NCI-H460 (cell line): ENCODE measurements at regions not wholly inside any gene's neighbourhood (a gene's known extent, or its start where the extent isn't known, plus 50 kb on each side); places are given as distances from the start of the nearest gene placed in this dataset.
"Not testable (repeated sequence)": the region's sequence is repeated elsewhere in the genome, so short reads cannot be mapped to it uniquely, and the experiment has no call there.

ENCODE experiments used
- DNase-seq: peaks from one replicate; pipeline ENCODE4 v3.0.0-alpha.2; 2016; ENCODE audit warnings: low read depth; ENCODE audit errors: extremely low read depth

DNA sequence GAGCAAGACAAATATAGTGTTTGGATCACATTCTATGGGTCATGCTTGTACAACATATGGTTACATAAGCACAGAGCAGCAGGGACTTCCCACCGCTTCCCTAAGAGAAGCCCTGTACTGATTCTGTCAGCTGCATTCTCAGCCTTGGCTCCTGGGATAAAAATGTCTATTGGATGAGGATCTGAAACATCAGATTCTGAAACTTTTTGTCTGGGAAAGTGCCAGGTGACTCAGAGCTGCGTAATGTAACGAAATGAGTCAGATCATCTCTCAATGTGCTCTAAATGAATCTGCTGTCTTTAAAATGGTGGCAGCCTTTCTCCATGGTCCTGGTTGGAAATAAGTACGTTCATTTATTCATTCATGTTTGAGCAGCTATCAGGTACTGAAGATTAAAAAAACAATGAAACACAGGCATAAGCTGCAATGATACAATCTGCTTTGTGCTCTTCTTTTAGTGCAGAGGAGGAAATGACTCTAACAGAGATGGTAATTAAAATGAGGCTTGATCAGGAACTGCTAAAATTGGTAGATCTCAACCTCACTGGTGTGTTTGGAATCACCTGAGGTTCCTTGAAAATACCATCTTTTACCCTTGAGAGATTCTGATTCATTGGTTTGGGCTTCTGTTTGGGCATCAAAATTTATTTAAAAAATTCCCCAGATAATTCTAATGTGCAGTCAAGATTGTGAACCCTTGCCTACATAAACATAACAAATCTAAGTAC lies 99.1 kb upstream of the NAP1L1 start:
- peak; percentile 73 for DNase-seq

DNA sequence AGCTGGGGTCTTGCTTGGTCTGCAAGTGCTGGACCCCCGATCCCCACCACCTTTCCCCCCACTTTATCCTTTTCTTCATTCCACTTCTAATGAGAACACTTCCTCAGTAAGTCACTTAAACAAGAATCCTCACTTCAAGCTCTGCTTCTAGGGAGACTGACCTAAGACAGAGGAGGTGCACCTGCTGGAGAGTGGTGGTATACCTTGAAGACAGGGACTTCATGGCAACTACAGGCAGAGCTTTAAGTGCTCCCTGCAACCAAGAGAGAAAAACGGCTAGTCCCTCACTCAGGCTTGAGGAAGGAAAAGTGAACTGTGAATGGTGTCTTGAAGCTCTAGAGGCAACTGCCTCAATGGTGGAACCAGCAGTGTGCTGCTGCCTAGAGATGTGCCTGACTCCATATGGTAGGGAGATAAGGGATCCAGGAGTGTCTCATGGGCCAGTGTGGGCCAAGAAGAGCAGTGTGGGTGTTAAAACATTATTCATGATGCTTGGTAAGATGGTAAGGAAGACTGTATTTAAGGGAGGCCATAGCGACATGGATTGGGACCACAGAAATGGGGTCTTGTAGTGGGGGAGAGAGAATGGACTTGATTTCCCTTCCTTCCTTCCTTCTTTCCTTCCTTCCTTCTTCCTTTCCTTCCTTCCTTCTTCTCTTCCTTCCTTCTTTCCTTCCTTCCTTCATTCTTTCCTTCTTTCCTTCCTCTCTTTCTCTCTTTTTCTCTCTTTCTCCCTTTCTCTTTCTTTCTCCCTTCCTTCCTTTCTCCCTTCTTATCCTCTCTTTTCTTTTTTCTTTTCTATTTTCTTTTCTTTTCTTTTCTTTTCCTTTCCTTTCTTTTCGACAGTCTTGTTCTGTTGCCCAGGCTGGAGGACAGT lies 96.2 kb upstream of the NAP1L1 start:
- DNase-seq = no peak

DNA sequence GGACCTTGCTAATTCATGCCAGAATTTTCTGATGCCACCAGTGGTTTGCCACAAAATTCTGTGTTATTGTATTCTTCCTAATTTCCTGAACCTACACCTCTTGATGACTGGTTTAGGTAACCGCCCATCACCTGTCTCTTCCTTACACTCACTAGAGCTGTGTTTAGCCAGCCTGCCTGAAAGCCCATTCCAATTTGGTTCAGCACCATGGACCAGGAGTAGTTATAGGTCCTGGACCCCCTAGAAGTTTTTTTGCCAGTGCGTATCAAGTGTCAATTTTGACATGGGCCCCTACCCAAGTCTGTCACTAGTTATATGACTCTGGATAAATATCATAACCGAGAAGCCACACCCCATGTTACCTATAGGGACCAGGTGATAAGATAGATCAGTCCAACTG lies 94.0 kb upstream of the NAP1L1 start:
- no peak for DNase-seq

DNA sequence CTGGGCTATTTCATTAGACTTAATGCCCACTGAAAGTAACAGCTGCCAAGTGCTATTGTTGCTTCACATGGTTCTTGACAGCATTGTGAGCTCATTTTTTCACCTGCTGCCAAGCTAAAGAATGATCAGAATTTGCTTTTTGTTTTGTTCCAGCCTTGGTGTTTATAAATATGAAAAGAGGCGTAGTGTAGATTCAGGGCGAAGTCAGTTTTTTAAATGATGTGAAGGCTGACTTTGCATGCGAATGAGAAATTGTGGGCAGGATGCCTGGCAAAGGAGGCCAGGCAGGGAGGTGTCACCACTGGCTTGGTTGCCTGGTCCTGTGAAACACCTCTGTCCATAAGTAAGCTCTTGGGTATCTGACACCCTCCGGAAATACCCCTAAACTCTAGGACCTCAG lies 93.3 kb upstream of the NAP1L1 start:
- DNase-seq = no peak

DNA sequence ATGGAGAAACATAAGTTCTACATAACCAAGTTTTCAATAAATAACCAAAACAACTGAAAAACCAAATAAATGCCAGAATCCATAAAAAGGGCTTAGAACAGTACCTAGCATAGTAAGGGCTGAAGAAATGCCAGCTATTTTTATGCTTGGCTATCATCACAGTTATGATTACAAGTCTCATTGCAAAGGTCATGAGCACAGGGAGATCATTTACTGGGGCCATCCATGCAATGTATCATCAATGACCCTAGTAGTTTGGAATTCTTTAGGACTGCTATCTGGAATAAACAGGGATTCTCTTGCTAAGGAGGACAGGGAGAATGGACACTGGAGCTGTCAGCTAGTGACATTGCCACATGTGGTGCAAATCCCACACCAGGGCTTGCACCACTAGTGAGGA lies 92.5 kb upstream of the NAP1L1 start:
- no peak for DNase-seq

DNA sequence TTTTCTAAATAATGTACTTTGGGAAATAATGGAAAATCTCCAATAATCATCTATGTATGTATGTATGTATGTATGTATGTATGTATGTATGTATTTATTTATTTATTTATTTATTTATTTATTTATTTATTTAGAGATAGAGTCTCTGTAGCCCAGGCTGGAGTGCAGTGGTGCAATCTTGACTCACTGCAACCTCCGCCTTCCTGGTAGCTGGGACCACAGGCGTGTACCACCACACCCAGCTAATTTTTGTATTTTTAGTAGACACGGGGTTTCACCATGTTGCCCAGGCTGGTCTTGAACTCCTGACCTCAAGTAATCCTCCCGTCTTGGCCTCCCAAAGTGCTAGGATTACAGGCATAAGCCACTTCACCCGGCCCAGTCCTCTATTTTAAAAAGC lies 91.5 kb upstream of the NAP1L1 start:
- not testable (repeated sequence) for DNase-seq

DNA sequence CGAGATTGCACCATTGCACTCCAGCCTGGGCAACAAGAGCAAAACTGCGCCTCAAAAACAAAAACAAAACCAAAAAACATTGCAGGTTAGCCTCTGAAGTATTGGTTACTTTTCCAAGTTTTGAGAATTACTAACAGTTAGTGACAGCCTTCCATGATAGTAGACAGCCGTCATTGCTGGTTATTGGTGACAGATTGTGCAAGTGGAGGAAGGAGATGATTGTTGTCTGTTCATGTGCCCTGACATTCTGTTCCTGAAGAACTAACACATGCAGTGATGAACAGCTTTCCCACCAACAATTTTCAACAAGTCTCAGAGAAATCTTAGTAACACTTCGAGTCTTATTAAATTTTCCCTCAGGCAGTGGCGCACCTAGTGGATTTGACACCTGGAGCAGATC lies 89.3 kb upstream of the NAP1L1 start:
- no peak for DNase-seq

DNA sequence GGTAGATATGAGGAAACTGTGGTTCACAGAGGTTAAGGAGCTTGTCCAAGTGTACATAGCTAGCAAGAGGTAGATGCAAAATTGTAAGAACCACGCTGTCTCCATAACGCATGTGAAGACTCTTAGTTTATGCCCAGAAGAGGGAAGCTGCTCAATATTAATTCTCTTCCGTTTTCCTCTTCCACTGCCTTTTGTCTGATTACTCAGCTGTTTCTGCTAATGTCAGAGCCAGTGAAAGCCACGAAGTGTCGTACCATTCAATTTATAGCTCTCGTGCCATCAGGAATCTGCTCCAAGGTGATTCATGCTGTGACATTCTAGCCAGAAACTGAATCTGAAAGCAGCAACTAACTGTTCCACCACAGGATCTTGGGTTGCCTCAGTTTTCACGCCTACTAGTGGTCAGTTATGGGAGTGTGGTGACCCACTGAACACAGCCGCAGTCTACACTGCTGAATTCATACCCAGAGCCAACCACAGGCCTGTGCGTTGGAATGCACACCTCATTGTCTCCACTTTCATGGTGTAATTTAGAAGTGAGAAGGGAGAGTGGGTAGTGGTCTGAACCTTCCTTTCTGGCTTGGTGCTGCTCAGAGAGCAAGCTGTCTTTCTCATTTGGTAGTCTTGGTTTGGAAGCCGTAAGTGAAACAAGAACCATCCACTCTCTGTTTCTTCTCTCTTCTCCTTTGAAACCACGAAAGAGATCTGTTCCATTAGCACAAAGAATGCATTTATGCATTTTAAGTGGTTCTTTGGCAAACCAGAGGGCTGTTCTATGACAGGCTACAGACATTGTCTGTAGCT lies 74.2 kb upstream of the NAP1L1 start:
- peak; percentile 70 for DNase-seq

DNA sequence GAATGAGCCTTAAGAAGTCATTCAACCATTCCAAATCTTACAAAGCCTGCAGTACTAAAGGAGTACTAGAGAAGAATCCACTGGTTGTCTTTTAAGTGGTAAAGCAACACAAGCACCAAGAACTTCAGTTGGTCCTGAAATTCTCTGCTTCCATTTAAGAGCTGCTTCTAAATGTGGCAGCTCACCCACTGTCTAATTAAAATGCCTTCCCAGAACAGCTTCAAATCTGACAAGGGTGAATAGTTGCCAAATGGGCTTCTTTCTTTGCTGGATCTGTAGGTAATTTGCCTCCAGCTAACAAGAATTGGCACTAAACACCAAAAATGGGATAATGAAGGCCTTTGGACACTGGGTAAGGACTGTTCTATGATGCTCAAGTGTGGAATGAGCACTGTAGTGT lies 72.2 kb upstream of the NAP1L1 start:
- DNase-seq = no peak

DNA sequence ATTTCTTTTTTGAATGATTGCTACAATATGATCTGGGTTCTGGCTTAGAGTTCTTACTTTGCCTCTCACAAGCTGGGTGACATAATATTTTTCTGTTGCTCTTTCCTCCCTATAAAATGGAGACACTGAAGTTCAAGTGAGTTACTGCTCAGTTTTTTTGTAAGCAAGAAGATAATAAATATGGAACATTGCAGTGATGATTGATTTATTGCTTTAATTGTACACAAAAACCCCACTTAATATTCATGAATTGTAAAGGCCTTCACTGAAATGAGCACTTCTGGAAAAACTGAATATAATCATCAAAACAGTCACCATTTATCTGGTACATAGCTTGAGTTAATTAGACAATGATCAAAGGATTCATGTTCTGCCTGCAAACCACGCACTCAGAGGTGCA lies 71.8 kb upstream of the NAP1L1 start:
- no peak for DNase-seq

DNA sequence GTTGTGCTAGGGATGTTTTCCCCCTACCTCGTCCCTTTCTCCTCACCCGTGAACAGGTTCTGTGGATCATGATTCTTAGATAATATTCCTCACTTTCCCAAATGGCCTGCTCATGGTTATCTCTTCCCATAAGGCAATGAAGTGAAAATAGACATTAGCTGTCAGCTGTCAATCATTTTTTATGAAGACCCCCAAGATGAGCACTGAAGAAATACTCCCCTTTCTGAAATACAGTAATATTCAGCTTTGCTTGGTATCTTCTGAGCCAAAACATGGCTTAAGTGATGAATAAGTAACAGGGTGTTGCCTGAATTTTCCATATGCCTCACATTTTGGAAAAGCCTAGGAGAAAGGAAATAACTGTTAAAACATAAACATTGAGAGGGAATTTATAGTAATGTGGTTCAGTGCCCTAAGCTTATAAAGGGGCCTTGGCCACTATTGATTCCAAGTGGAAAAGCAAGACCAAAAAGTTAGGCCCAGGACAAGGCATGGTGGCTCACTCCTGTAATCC lies 70.7 kb upstream of the NAP1L1 start:
- DNase-seq = no peak

DNA sequence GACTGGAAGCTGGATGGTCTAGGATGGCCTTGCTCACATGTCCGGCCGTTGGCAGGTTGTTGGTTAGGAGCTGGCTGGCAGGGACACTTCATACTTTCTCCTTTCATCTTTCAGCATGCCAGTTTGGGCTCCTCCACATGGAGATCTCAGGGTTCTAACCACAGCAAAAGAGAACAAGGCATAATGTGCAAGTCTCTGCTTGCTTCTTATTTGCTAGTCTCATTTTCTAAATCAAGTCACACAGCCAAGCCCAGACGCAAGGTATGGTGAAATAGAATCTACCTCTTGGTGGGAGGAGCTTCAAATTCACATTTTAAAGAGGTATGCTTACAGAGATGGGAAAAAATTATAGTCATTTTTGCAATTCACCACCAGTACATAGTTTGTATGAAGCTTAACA lies 69.1 kb upstream of the NAP1L1 start:
- no peak for DNase-seq

DNA sequence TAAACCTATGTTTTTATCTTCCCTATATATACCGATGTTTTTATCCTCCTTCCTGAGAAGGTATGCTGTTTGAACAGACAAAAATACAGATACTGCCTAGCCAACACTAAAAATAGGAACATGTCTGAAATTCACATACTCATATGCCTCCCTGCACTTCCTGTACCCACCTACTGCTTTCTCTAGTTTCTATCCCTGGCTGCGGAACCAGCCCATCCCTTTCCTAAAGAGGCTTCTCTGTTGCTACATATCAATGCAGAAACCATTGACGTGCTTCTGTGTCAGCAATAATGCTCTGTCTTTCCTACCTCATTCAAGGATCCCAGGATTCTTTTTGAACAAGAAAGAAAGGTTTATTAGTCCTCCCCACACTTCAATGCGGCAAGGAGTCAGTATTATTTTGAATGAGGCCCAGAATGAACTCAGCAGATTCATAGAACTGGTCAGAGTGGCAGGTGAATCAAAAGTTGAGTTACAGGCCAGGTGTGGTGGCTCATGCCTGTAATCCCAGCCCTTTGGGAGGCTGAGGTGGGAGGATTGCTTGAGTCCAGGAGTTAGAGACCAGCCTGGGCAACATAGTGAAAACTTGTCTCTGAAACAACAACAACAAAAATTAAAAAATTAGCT lies 67.8 kb upstream of the NAP1L1 start:
- no peak for DNase-seq

DNA sequence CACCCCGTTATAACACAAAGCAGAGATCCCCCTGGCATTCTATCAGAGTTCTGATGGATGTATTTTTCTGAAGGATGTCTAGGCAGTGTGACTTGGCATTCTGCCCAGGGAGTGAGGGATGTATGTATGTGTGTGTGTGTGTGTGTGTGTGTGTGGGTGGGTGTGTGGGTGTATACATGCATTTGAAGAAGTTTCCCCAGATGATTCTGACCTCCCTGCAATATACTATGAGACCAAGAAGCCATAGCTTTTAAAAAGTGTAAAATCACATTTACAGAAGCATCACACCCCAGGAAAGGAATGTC lies 59.7 kb upstream of the NAP1L1 start:
- no peak for DNase-seq

DNA sequence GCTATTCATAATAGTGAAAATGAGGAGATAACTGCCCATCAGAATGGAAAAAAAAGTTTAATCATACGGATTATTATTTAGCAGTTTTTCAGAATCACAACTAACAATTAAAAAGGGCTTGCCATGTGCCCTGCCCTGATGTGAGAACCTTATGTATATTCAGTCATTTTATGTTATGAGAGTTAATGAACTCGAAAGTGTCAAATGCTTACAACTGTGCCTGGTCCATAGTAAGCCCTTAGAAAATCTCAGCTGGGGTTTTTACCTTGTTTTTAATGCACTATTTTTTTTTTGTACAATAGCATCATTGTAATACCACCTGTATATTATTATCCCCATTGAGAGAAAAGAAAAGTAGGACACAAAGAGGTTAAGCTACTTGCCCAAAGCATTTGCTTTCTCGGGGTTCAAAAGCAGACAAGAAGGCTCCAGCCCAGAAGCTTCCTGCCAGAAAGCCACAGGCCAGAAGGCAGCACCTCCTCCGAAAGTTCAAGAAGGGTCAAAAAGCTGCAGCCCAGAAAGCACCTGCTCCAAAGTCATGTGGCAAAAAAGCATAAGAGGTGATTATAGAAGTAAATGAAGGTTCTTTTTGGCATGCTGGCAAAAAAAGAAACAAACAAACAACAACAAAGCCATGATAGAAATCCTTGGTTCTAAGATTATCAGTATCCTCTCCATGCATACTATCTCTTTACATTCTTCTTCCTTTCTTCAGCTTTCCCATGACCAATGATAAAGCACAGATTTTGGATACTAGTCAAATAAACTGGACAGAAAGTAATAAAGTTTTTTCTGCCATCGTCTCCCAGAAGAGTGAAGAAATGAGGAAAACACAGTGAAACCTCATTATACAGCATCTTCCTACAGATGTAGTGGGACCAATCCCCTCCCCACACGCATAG lies 59.1 kb upstream of the NAP1L1 start:
- DNase-seq = no peak

DNA sequence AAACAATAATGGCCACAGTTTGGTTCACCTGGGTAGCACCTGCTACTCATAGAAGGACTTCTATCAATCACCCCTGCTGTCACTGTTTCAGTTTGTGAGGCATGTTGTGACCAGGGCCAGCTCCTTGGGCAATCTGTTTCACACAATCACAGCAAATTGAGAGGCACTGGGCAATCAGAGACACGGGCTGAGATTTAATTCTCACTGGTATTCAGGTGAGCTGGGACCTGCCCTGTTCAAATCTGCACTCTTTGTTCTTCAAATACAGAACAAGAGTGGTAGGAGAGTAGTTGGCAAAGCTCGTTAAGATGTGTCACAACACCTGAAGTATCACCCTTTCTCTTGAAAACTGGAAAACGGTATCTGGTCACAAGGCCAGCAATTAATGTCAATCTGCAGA lies 57.8 kb upstream of the NAP1L1 start:
- no peak for DNase-seq

DNA sequence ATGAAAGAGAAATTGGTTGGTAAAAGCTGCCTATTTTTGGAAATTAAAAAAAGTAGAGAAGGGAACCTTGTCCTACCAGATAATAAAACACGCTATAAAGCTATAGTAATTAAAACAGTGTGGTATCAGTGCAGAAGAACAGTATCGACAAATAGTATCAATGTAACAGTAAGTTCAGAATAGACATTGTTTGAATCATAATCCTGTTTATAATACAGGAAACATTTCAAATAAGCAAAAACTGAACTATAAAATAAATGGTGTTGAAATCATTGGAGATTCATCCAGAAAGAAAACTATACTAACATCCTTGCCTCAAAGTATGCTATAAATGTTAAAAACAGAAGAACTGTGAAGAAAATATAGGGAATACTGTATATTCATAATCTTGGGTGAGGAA lies 54.2 kb upstream of the NAP1L1 start:
- no peak for DNase-seq

DNA sequence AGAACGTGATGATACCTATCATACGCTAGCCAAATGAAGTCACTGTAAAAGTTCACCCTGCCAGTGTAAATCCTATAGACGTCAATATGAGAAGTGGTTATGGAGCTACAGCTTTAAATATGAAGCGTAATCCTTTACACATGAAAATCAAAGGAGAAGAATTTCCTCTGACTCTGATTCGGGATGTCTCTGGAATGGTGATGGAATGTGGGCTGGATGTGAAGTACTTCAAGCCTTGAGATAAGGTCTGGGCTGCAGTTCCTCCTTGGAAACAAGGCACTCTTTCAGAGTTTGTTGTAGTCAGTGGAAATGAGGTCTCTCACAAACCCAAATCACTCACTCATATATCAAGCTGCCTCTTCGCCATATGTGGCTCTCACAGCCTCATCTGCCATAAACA lies 53.1 kb upstream of the NAP1L1 start:
- DNase-seq = no peak

DNA sequence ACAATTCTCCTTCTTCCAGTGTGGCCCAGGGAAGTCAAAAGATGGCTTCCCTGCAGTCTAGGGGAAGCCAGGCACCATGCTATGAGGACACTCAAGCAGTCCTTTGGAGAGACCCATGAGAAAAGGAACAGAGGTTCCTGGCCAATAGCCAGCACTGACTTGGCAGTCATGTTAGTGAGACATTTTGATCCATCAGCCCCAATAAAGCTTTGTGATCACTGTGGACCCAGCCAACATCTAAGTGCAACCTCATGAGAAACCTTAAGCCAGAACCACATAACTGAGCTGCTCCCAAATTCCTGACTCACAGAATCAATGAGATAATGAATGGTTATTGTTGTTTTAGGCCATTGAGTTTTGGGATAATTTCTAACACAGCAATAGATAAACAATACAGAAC lies 51.0 kb upstream of the NAP1L1 start:
- DNase-seq = no peak
